GM12878 (cell line): ENCODE measurements at regions not wholly inside any gene's neighbourhood (a gene's known extent, or its start where the extent isn't known, plus 50 kb on each side); places are given as distances from the start of the nearest gene placed in this dataset.
"Not testable (repeated sequence)": the region's sequence is repeated elsewhere in the genome, so short reads cannot be mapped to it uniquely, and the experiment has no call there.

Experiments used
- ATAC-seq: fragments of 200-7000 bp; cut with Tn5 transposase; 3 replicates; pipeline ENCODE4 v1.9.1; 2020; ENCODE audit warnings: mild to moderate bottlenecking, moderate library complexity
- BruUV-seq: library from RNA; stranded (reverse); fragments of 400-500 nt; replicated peaks from 2 replicates; lab custom pipeline; 2021; lab: Mats Ljungman, UMichigan
- CTCF ChIA-PET: fragments of 300-600 bp; sonication (Branson Sonifier 250); formaldehyde crosslinking; extraction: SDS; loops from one replicate; lab custom pipeline; 2021; ENCODE audit warnings: inconsistent platforms; lab: Yijun Ruan, JAX
- POLR2A ChIA-PET: fragments of 350-600 bp; formaldehyde crosslinking; extraction: SDS; loops from one replicate; lab custom pipeline; 2021; ENCODE audit warnings: inconsistent platforms; lab: Charles Lee
- RAD21 ChIA-PET: fragments of 300-600 bp; sonication (Branson Sonifier 250); formaldehyde crosslinking; loops from one replicate; lab custom pipeline; 2023; ENCODE audit warnings: antibody characterized with exemption; ENCODE audit not compliant: unreplicated experiment; lab: Charles Lee
- SMC1A ChIA-PET: fragments of 300-600 bp; sonication (Branson Sonifier 250); formaldehyde crosslinking; loops from one replicate; lab custom pipeline; 2023; ENCODE audit not compliant: unreplicated experiment, uncharacterized antibody; lab: Charles Lee
- DNase-seq: peaks from one replicate; pipeline ENCODE4 v3.0.0-alpha.2; 2011; ENCODE audit warnings: low read depth, low spot score
- FAIRE-seq: peaks from 3 replicates; lab custom pipeline; 2011; peaks lifted over from hg19 to GRCh38; lab: Jason Lieb, UNC
- H2AFZ ChIP-seq: 2 replicates; pipeline ENCODE4 v1.6.0; 2011; ENCODE audit warnings: low read depth, low read length, control low read depth; ENCODE audit not compliant: control insufficient read depth
- H3K27ac ChIP-seq: 2 replicates; pipeline ENCODE4 v1.5.1; 2011; ENCODE audit warnings: control low read depth; ENCODE audit not compliant: control insufficient read depth, insufficient read depth
- H3K27me3 ChIP-seq, 2 experiments: replicated peaks in 1 of 2; 2 replicates each; pipeline versions ENCODE4 v1.6.0 to v1.6.1; 2011; ENCODE audit warnings: low read length in 1 of 2; ENCODE audit not compliant: control insufficient read depth in 2 of 2, insufficient read depth in 2 of 2
- H3K36me3 ChIP-seq, 2 experiments: 2 replicates each; pipeline ENCODE4 v1.5.1; 2011; ENCODE audit warnings: low read length in 1 of 2; ENCODE audit not compliant: control insufficient read depth in 2 of 2, insufficient read depth in 2 of 2
- H3K4me1 ChIP-seq: 2 replicates; pipeline ENCODE4 v1.6.1; 2011; ENCODE audit warnings: mild to moderate bottlenecking, low read length, moderate library complexity, mixed read lengths; ENCODE audit not compliant: control insufficient read depth, insufficient read depth
- H3K4me2 ChIP-seq: 2 replicates; pipeline ENCODE4 v1.6.0; 2011; ENCODE audit warnings: control low read depth; ENCODE audit not compliant: control insufficient read depth, insufficient read depth
- H3K4me3 ChIP-seq: fragments of 200-600 bp; sonication (generic); 2 replicates; pipeline ENCODE4 v1.5.1; 2016
- H3K79me2 ChIP-seq: 2 replicates; pipeline ENCODE4 v1.6.0; 2011; ENCODE audit warnings: low read length; ENCODE audit not compliant: control insufficient read depth, insufficient read depth
- H3K9ac ChIP-seq: 2 replicates; pipeline ENCODE4 v1.8.0; 2011; ENCODE audit warnings: low read length, control low read depth, mixed read lengths; ENCODE audit not compliant: control insufficient read depth, insufficient read depth
- H3K9me3 ChIP-seq: replicated peaks from 3 replicates; pipeline ENCODE4 v1.5.1; 2011; ENCODE audit warnings: mild to moderate bottlenecking, low read length; ENCODE audit not compliant: control insufficient read depth, insufficient read depth
- H4K20me1 ChIP-seq: 2 replicates; pipeline ENCODE4 v1.6.0; 2011; ENCODE audit not compliant: control insufficient read depth, insufficient read depth
- BRCA1 ChIP-seq: IDR thresholded peaks from 2 replicates; pipeline ENCODE4 v1.6.1; 2011; ENCODE audit warnings: low read depth, low read length, improper control_type of control experiment
- ESRRA ChIP-seq: IDR thresholded peaks from 2 replicates; pipeline ENCODE4 v1.6.1; 2012; ENCODE audit warnings: mild to moderate bottlenecking, low read length, improper control_type of control experiment
- KLF5 ChIP-seq: fragments of 450-650 bp; IDR thresholded peaks from 2 replicates; pipeline ENCODE4 v1.6.1; 2014; ENCODE audit warnings: mild to moderate bottlenecking; ENCODE audit not compliant: partially characterized antibody
- MEF2B ChIP-seq: fragments of 450-650 bp; IDR thresholded peaks from 2 replicates; pipeline ENCODE4 v1.6.1; 2018; ENCODE audit warnings: mild to moderate bottlenecking, moderate library complexity; ENCODE audit not compliant: partially characterized antibody, poor library complexity, severe bottlenecking
- NR2C2 ChIP-seq: IDR thresholded peaks from 2 replicates; pipeline ENCODE4 v1.6.1; 2011; ENCODE audit warnings: borderline replicate concordance, low read depth; ENCODE audit not compliant: control insufficient read depth, insufficient read length
- WRNIP1 ChIP-seq: IDR thresholded peaks from 2 replicates; pipeline ENCODE4 v1.6.1; 2011; ENCODE audit warnings: low read depth, low read length, improper control_type of control experiment, borderline replicate concordance
- WGBS: methylation state at CpG from one replicate; pipeline ENCODE4 v1.1.6; 2016; ENCODE audit warnings: low lambda C conversion rate; ENCODE audit not compliant: insufficient replicate concordance, insufficient coverage; ENCODE audit errors: missing lambda C conversion rate; 5-methylcytosine and 5-hydroxymethylcytosine counted together
- in situ Hi-C: fragments of 300-500 bp; cut with MboI; formaldehyde crosslinking; loops from 9 replicates; pipeline ENCODE4 v1.14.3; 2018; ENCODE audit warnings: mixed read lengths
- intact Hi-C: fragments of 100-400 bp; cut with micrococcal nuclease; formaldehyde crosslinking; loops from one replicate; pipeline ENCODE4 v1.14.2; 2022; ENCODE audit not compliant: unreplicated experiment
- TF ChIP-seq, protein P1 (sequence below): IDR thresholded peaks from 2 replicates; pipeline ENCODE4 v1.6.1; 2012; ENCODE audit warnings: low read depth, low read length, improper control_type of control experiment

DNA sequence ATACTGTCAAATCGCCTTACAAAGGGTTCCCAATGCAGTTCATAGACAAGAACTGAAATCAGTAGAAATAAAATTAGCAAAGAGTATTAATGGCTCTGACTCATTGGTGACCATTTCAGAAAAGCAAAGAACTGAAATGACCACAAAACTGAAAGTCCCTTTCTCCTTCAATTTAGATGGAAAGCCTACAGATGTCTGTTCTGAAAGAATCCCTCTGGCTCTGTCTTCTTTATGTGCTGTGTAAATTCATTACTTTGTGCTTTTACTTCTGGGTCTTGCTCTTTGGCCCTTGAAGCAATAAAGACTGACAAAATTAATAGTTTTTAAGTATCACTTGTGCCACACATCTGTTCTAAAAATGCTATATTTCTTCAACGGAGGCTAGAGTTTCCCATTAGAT is 62.7 kb upstream of the GPR89A start (continued):
- no peak for TF ChIP-seq MEF2B
- no peak for TF ChIP-seq KLF5
- no peak for TF ChIP-seq BRCA1
- TF ChIP-seq, protein P1, sequence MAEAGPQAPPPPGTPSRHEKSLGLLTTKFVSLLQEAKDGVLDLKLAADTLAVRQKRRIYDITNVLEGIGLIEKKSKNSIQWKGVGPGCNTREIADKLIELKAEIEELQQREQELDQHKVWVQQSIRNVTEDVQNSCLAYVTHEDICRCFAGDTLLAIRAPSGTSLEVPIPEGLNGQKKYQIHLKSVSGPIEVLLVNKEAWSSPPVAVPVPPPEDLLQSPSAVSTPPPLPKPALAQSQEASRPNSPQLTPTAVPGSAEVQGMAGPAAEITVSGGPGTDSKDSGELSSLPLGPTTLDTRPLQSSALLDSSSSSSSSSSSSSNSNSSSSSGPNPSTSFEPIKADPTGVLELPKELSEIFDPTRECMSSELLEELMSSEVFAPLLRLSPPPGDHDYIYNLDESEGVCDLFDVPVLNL: no peak
- TF ChIP-seq ESRRA: no peak
- TF ChIP-seq NR2C2: no peak
- no peak for TF ChIP-seq WRNIP1

DNA sequence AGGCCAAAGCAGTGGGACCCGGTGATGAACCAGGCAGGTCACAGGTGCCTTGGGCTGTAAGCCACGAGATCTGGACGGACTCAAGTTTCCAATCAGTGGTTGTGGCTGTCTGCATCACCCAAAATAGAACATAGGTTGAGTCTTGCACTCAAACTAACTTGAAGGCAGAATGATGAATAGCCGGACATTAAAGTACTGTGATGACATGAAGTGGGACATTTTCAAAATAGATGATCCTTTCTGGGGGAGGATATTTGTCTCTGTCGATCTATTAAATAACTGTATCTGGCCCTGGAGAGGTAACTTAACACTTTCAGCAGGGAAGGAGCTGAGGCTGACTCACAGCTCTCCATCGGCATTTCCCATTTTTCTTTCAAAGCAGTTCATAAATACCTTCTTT is 66.1 kb upstream of the GPR89A start:
- H3K4me3 ChIP-seq, CTCF ChIA-PET, H3K4me2 ChIP-seq, POLR2A ChIA-PET, H3K36me3 ChIP-seq, H3K79me2 ChIP-seq, H3K27me3 ChIP-seq, H3K27ac ChIP-seq, in situ Hi-C loops, FAIRE-seq, H4K20me1 ChIP-seq, H3K9me3 ChIP-seq, H3K9ac ChIP-seq, ATAC-seq, BruUV-seq, SMC1A ChIA-PET, H2AFZ ChIP-seq, RAD21 ChIA-PET, DNase-seq, intact Hi-C loops, H3K4me1 ChIP-seq: not testable (repeated sequence)
- WGBS: 36% methylated on average over 3 of the region's 6 CpGs

DNA sequence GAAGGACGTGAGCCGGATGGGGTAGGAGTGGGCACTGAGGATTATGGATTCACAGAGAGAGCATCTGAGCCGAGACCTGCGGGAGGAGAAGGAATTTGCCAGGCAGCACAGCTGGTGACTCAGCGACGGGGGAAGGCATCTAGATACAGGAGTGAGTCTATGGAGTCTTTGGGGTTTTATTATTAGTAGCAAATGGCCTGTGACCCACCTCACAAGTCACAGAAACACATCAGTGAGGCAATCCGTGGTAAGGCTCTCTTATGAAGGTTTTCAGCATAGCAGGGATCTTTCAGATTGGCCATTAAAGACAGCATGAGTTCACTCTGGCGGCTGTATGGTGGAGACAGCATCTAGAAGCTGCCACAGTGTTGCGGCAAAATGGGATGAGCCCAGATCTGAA is 66.5 kb upstream of the GPR89A start:
- H3K4me3 ChIP-seq, H3K27me3 ChIP-seq, H3K36me3 ChIP-seq, in situ Hi-C loops, DNase-seq, H3K79me2 ChIP-seq, ATAC-seq, CTCF ChIA-PET, POLR2A ChIA-PET, H3K4me1 ChIP-seq, BruUV-seq, RAD21 ChIA-PET, H2AFZ ChIP-seq, FAIRE-seq, H3K4me2 ChIP-seq, H3K9ac ChIP-seq, H4K20me1 ChIP-seq, H3K9me3 ChIP-seq, SMC1A ChIA-PET, H3K27ac ChIP-seq, intact Hi-C loops: not testable (repeated sequence)
- 48% methylated on average over 9 of the region's 9 CpGs for WGBS

DNA sequence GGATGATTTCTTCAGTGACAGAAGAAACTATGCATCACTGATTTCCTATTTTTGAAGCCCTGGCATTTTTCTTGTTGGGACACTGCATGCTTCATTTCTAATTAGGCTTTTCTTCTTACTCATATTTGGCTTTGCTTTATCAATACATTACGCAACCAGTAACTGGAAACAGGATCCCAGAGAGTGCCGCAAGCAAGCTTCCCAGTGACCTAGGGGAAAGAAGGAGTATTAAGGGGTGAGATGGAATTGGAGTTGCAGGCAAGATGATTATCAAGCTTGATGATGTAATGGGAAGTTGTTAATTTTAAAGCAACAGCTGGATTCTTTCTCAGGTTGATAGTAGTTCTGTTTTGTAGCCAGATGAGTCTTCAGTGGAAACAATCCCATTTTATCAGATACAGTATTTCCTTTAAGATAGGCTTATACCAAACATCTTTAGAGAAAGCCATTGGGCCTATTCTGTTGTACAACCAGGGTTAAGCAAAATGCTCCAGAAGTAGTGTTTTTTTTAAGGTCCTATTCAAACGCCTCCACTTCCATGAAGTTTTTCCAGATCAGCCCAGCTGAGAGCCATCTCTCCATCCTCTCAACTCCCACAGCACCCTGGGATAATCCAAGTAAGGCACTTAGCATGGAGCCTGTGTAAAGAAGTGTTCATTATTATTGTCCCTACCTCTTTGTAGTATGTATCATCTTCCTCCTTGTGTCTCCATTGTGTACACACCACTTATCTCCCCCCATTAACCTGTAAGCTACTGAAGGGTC is 69.5 kb upstream of the GPR89A start:
- DNase-seq, intact Hi-C loops, H2AFZ ChIP-seq, BruUV-seq, RAD21 ChIA-PET, CTCF ChIA-PET, H3K9me3 ChIP-seq, H3K27me3 ChIP-seq, H3K4me1 ChIP-seq, SMC1A ChIA-PET, H4K20me1 ChIP-seq, H3K4me2 ChIP-seq, POLR2A ChIA-PET, H3K9ac ChIP-seq, H3K79me2 ChIP-seq, H3K36me3 ChIP-seq, H3K4me3 ChIP-seq, ATAC-seq, in situ Hi-C loops, H3K27ac ChIP-seq, FAIRE-seq: not testable (repeated sequence)
- WGBS: 57% methylated on average over 3 of the region's 3 CpGs
